Gastroesophageal sphincter (tissue), 3 donors: ENCODE measurements at regions not wholly inside any gene's neighbourhood (a gene's known extent, or its start where the extent isn't known, plus 50 kb on each side); places are given as distances from the start of the nearest gene placed in this dataset.

Experiments used
- POLR2A ChIP-seq, 2 donors: fragments of 450-650 bp; IDR thresholded peaks; one replicate each; pipeline ENCODE4 v1.6.1; 2017; ENCODE audit warnings: antibody characterized with exemption in 2 of 2, mild to moderate bottlenecking in 2 of 2, moderate library complexity in 1 of 2
- POLR2AphosphoS5 ChIP-seq: sonication (generic); formaldehyde crosslinking; IDR thresholded peaks from one replicate; pipeline ENCODE4 v1.6.1; 2017; ENCODE audit warnings: antibody characterized with exemption
- TF ChIP-seq, protein P1 (sequence below), 4 experiments: fragments of 200-600 bp in 2 of 4; fragments of 450-650 bp in 2 of 4; sonication (generic) in 1 of 4; IDR thresholded peaks; one replicate each; pipeline ENCODE4 v1.5.1; 2017 to 2019; ENCODE audit warnings: antibody characterized with exemption in 4 of 4, mild to moderate bottlenecking in 2 of 4, moderate library complexity in 2 of 4

DNA sequence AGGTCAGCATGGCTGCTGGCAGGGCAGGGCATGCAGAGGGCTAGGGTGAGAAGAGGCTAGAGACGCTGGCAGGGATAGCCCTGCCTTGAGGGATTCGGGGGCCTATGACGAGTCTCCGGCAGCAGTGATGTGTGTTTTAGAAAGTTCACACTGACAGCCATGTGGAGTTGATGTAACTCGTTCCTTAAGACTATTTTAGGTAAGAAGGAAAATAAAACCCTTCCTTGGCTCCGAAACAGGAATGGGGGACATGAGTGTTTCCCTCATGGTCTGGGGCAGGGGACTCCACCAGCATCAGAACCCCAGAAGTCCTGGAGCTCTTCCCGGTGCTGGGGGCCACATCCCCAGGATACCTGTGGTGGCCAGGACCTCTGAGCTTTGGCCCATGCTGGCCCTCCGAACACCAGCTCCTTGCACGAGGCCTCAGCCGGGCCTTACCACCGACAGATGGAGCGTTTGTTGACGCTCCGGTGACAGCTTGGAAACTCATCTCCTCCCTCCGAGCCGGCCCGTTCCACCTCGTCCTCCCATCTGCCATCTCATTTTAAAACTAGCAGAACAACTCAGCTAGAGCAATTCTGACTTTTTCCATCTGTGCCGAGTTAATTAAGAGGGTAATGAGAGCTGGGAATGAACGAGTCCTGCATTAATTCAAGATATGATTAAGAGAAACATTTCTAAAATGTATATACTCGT, 337.7 kb downstream of the CDK5RAP2 start:
- TF ChIP-seq POLR2A (IDR thresholded peaks at IDR 0.05) (no peak), POLR2AphosphoS5 (no peak)
- TF ChIP-seq, protein P1, sequence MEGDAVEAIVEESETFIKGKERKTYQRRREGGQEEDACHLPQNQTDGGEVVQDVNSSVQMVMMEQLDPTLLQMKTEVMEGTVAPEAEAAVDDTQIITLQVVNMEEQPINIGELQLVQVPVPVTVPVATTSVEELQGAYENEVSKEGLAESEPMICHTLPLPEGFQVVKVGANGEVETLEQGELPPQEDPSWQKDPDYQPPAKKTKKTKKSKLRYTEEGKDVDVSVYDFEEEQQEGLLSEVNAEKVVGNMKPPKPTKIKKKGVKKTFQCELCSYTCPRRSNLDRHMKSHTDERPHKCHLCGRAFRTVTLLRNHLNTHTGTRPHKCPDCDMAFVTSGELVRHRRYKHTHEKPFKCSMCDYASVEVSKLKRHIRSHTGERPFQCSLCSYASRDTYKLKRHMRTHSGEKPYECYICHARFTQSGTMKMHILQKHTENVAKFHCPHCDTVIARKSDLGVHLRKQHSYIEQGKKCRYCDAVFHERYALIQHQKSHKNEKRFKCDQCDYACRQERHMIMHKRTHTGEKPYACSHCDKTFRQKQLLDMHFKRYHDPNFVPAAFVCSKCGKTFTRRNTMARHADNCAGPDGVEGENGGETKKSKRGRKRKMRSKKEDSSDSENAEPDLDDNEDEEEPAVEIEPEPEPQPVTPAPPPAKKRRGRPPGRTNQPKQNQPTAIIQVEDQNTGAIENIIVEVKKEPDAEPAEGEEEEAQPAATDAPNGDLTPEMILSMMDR (IDR thresholded peaks at IDR 0.05), result no peak
